Vagina (tissue), 2 donors: ENCODE measurements at regions not wholly inside any gene's neighbourhood (a gene's known extent, or its start where the extent isn't known, plus 50 kb on each side); places are given as distances from the start of the nearest gene placed in this dataset.

ENCODE experiments used
- CTCF ChIP-seq, 3 experiments: fragments of 450-650 bp in 2 of 3; fragments of 200-600 bp in 1 of 3; sonication (generic) in 1 of 3; IDR thresholded peaks; one replicate each; pipeline ENCODE4 v1.5.1; 2017 to 2019; ENCODE audit warnings: antibody characterized with exemption in 3 of 3, mild to moderate bottlenecking in 2 of 3, moderate library complexity in 2 of 3
- POLR2A ChIP-seq, 2 donors: fragments of 450-650 bp; IDR thresholded peaks; one replicate each; pipeline ENCODE4 v1.6.1; 2017; ENCODE audit warnings: antibody characterized with exemption in 2 of 2, mild to moderate bottlenecking in 2 of 2, moderate library complexity in 2 of 2
- POLR2AphosphoS5 ChIP-seq, 2 donors: sonication (generic); formaldehyde crosslinking; IDR thresholded peaks; one replicate each; pipeline ENCODE4 v1.9.0; 2017; ENCODE audit warnings: antibody characterized with exemption in 2 of 2, mild to moderate bottlenecking in 2 of 2, low read depth in 1 of 2; ENCODE audit not compliant: insufficient read depth in 1 of 2

GRCh38 chr16:14366974-14367707, 262.9 kb downstream of the PARN start:
- TF ChIP-seq POLR2AphosphoS5 (IDR thresholded peaks at IDR 0.05; ENCODE audit: insufficient read depth in 1 of 2, low read depth in 1 of 2), result no peak
- no peak for TF ChIP-seq CTCF (IDR thresholded peaks at IDR 0.05)
- TF ChIP-seq POLR2A (IDR thresholded peaks at IDR 0.05), result no peak
